ENCODE measurements at regions not wholly inside any gene's neighbourhood (a gene's known extent, or its start where the extent isn't known, plus 50 kb on each side); places are given as distances from the start of the nearest gene placed in this dataset.

DNA sequence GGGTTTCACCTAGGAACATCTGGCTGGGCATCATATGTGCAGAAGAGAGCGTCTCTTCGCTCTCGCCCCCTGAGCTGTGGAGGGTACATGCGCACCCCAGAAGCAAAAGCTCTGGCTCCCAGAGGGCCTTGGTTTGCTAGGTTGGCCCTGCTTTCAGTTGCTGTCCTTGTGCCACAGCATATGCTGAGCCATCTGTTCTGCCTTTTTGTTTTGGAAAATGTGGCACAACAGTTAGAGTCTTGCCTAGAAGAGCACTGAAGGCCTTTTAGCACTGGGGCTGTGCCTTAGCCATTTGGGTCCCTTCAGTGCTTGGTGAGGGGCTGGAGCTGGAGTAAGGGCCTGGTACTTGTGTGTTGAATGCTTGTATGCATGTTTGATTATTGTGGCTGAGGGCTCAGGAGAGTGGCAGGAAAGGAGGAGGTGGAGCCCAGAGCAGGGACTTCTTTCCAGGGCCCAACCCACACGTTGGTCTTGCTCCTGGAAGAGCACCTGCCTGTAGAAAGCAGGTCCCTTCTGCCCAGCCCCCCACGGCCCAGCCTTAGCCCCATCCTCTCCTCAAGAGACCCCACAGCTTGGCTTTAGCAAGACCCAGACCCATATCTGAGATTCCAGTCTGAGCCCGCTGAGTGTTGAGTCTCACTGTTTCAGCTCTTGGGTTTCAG lies 113.7 kb downstream of the SLC25A47 start:
- in situ Hi-C loops (cut with HindIII; ENCODE audit: low sequenced_read_pairs) = no loop called here

- in situ Hi-C loops (cut with HindIII; ENCODE audit: low sequenced_read_pairs) = no loop called here
These were observed 115.1 kb downstream of the SLC25A47 start for GRCh38 chr14:100438271-100438670.

DNA sequence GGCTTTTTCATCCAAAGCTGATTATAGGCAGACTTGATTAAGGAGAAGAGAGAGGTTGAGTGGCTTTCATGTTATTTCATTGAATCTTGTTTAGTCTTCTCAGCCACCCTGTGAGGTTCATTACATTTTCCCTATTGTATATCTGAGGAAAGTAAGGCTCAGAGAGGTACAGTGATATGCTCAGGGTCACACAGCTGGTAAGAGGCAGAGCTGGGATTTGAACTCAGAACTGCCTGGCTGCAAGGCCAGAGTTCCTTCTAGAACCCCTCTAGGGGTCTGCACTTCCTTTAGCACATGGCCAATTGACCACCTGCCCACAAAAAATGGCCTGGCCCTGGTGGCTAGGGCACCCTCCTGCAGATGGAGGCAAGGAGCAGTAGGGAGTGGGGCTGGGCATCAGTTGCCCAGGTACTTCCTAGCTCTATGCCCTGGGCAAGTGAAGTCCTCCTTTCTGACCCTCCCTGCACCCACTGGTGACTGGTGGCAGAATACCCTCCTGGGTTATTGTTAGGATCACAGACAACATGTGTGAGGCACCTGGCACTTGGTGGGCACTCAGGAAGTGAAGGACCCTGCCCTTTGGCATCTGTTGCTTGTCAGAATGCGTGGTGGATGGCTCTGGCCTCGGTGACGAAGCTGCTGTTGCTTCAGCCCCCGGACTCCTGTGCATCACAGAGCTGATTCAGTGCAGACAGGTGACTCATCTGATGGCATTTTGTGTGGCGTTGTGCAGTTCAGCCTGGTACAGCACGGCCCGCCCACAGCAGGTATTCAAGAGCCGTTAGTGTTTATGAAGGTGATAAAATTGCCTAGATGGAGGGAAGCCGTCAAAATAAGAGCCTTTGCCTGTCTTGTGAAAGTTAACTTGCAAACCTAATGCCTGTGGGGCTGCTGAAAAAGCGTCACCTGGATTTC lies 115.8 kb downstream of the SLC25A47 start:
- in situ Hi-C loops (cut with HindIII; ENCODE audit: low sequenced_read_pairs) = no loop called here

DNA sequence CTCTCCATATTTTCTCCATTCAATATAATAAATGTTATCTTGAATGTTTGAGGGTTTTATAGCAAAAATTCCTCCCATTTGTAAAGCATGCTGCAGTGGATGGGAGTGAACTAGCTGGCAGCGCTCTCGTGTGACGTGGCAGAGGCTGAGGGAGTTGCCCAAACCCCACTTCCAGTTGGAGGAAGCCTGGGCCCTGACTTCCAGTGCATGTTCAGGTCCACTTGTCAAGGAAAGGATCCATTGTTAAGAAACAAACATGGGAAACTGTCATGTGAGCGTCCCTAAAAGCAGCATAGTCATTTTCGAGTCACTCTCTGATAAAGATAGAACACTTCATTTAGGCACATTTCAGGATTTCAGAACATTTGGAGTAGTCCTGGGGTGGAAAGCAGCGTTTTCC lies 116.6 kb downstream of the SLC25A47 start:
- in situ Hi-C loops (cut with HindIII; ENCODE audit: low sequenced_read_pairs) = no loop called here

GRCh38 chr14:100440207-100440631 lies 117.1 kb downstream of the SLC25A47 start:
- in situ Hi-C loops (cut with HindIII; ENCODE audit: low sequenced_read_pairs) = no loop called here

GRCh38 chr14:100440758-100441203 lies 117.6 kb downstream of the SLC25A47 start:
- in situ Hi-C loops (cut with HindIII; ENCODE audit: low sequenced_read_pairs) = no loop called here

DNA sequence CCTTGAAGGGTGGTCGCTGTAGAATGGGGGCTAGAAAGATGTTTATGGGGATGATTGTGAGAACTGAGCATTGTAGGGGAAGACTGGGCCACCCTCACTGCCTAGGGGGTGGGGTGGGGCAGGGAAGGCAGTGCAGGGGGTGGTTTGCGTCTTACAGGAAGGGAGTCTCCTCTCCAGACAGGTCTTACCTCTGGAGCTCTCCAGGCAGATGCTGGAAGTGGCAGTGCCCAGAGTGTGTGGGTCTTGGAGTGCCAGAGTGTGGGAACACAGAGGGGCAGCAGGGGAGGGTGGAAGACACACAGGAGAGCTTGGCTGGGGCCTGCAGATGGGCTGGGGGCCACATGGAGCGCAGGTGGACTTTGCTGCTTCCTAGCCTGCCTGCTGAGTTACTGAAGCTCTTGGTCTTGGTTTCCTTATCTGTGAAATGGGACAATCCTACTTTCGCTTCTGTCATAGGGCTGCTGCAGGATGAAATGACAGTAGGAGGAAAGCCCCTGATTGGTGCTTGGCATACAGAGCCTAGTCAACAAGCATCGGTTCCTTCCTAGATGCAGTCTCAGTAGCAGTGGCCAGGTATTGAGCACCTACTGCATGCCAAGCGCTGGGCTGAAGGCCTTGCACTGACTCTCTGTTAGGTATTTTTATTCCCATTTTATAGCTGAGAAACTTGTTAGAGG lies 118.3 kb downstream of the SLC25A47 start:
- in situ Hi-C loops (cut with HindIII; ENCODE audit: low sequenced_read_pairs) = no loop called here

- in situ Hi-C loops (cut with HindIII; ENCODE audit: low sequenced_read_pairs) = no loop called here
These were observed 118.9 kb downstream of the SLC25A47 start for GRCh38 chr14:100442036-100442435.

GRCh38 chr14:100442498-100443490 lies 119.7 kb downstream of the SLC25A47 start:
- in situ Hi-C loops (cut with HindIII; ENCODE audit: low sequenced_read_pairs) = no loop called here

DNA sequence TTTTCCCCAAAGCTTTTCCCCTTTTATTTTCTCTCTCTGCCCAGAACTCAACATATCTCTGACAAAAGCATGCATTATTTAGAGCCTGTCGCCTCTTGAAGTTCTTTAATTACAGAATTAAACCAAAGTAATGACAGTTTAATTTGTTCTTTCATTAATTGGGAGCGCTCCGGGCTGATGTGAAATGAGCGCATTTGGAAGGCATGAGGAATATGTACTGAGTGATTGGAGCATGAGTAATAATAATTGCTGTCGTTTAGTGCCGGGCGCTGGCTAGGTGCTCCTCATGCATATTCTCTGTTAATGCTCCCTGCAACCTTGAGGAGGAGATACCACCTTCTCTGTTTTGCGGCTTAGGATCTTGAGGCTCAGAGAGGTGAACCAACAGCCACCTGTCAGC lies 120.5 kb downstream of the SLC25A47 start:
- in situ Hi-C loops (cut with HindIII; ENCODE audit: low sequenced_read_pairs) = no loop called here

DNA sequence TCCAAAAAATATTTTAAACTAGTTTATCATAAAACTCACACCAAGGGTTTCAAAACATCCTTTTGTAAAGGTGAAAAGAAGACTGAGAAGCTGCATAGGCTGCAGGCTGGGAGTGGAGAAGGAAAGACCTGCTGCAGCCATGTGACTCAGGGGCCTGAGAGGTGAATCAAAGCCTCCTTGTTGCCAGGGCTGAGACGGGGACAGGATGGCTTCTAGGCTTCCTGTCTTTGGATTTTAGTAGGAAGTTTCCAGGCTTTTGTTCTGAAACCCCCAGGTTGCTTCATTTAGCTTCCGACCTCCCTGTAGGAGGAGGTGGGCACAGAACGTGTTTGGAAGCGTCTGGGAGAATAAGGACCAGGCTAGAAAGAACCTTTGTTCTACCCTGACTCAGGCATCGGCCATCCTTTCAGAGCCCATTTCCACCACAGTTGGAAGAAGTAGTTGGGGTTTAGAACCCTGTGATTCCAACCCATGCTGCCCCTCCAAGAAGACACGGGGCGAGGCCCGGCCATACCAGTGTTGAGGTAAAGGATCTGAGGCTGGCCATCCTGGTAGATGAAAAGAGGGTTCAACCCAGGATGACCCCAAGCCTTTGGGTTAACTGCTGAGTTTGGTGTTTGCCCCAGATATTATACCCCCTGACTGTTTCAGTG lies 122.4 kb downstream of the SLC25A47 start:
- in situ Hi-C loops (cut with HindIII; ENCODE audit: low sequenced_read_pairs) = no loop called here

- in situ Hi-C loops (cut with HindIII; ENCODE audit: low sequenced_read_pairs) = no loop called here
These were observed 123.4 kb downstream of the SLC25A47 start for GRCh38 chr14:100446572-100446971.

DNA sequence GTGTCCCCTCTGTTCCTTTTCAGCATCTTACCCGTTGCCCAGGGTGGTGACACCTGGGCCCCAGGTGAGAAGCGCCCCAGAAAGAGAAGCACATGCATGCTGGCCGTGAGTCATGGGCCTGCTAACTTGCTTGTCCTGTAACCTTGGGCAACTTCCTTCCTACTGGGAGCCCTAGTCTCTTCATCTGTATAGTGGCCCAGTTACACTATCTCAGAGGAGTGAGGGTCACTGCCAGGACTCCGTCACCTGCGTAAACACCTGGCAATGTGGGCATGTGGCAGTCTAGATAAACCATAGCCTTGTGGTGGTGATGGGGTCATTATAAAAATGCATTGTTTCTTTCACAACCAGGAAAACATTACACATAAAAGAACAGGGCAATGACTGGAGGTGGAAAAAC lies 125.2 kb downstream of the SLC25A47 start:
- in situ Hi-C loops (cut with HindIII; ENCODE audit: low sequenced_read_pairs) = no loop called here

DNA sequence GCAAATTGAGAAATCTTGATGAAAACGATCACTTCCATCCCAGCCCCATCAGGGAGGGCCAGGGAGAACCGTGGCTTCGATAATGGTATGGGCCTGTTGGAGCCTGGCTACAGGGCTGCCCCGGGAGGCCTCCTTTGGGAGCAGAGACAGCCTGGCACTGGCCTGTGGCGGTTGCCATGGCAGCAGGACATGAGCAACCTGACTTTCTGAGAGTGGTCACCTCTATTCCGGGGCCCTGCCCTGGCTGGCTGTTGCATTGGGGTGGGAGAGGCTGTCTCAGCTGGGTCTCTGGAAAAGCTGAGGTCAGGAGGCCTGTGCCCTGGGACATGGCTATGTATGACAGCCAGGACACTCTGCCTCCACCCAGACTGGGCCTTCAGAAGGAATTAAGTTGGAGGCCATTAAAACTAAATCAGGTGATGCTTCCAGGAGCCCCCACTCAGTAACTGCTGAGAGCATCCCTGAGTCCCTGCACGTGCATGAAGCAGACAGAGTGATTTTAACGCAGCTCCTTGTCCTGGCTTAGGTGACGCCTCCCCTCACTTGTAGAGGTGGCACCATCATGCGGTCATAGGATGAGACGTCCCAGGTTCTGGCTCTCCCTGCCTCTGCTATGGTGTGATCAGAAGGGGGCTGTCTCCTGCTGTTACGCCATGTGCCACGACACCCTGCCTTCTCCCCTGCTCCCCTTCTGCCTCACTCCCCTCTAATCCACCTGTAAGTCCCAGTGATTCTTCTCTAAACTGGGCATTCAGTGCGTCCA lies 126.3 kb downstream of the SLC25A47 start:
- in situ Hi-C loops (cut with HindIII; ENCODE audit: low sequenced_read_pairs) = no loop called here

DNA sequence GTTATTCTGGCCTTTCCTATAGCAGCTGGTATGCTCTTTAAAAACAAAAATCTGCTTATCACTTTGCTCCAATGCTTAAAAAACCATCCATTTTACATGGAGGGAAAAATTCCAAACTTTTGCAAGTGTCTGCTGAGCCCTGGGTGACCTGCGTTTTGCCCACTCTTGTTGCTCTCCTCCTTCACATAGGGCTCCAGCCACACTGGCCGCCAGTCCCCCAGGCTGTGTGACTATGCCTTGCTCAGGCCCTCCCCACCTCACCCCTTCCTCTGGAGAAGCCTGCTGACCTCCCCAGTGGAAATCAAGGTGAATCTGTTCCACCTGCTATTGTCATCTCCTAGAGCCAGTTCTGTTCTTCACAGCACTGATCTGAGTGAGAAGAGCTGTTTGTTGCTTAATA lies 126.9 kb downstream of the SLC25A47 start:
- in situ Hi-C loops (cut with HindIII; ENCODE audit: low sequenced_read_pairs) = no loop called here

DNA sequence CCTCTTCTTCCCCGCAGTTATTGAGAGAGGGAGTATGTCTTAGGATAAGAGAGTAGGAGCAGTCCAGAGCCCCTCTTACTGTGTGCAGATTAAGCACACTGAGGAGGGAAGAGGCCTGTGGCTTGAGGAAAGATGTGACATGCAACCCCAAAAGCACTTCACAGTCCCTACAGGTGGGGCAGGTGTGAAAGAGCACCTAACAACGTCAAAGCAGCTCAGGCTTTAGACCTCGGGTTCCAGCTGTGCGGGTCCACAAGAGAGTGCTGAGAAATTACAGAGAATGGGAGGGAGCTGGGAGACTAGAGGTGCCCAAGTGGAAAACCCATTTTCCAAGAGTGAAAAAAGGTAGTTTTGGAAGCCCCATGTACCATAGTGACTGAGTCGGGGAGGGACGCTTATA lies 127.6 kb downstream of the SLC25A47 start:
- in situ Hi-C loops (cut with HindIII; ENCODE audit: low sequenced_read_pairs) = no loop called here

GRCh38 chr14:100451264-100451663 lies 128.1 kb downstream of the SLC25A47 start:
- in situ Hi-C loops (cut with HindIII; ENCODE audit: low sequenced_read_pairs) = no loop called here

GRCh38 chr14:100453930-100454329 lies 130.8 kb downstream of the SLC25A47 start:
- in situ Hi-C loops (cut with HindIII; ENCODE audit: low sequenced_read_pairs) = no loop called here

GRCh38 chr14:100454437-100454836 lies 131.3 kb downstream of the SLC25A47 start:
- in situ Hi-C loops (cut with HindIII; ENCODE audit: low sequenced_read_pairs) = no loop called here
